ENCODE measurements at regions not wholly inside any gene's neighbourhood (a gene's known extent, or its start where the extent isn't known, plus 50 kb on each side); places are given as distances from the start of the nearest gene placed in this dataset.

GRCh38 chr16:54985668-54986067, 55.0 kb downstream of the IRX5 start:
- no peak for TF ChIP-seq POLR2A (IDR thresholded peaks at IDR 0.05)
- TF ChIP-seq, protein P1, sequence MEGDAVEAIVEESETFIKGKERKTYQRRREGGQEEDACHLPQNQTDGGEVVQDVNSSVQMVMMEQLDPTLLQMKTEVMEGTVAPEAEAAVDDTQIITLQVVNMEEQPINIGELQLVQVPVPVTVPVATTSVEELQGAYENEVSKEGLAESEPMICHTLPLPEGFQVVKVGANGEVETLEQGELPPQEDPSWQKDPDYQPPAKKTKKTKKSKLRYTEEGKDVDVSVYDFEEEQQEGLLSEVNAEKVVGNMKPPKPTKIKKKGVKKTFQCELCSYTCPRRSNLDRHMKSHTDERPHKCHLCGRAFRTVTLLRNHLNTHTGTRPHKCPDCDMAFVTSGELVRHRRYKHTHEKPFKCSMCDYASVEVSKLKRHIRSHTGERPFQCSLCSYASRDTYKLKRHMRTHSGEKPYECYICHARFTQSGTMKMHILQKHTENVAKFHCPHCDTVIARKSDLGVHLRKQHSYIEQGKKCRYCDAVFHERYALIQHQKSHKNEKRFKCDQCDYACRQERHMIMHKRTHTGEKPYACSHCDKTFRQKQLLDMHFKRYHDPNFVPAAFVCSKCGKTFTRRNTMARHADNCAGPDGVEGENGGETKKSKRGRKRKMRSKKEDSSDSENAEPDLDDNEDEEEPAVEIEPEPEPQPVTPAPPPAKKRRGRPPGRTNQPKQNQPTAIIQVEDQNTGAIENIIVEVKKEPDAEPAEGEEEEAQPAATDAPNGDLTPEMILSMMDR (IDR thresholded peaks at IDR 0.05), result no peak
